Endodermal cell (in vitro differentiated cells): ENCODE measurements at regions not wholly inside any gene's neighbourhood (a gene's known extent, or its start where the extent isn't known, plus 50 kb on each side); places are given as distances from the start of the nearest gene placed in this dataset.

ENCODE experiments used
- DNase-seq: peaks from one replicate; pipeline ENCODE4 v3.0.0-alpha.2; 2017
- H3K27ac ChIP-seq: 2 replicates; pipeline ENCODE4 v1.5.1; 2013; ENCODE audit warnings: mild to moderate bottlenecking, low read depth, low read length, moderate library complexity
- H3K27me3 ChIP-seq: 2 replicates; pipeline ENCODE4 v1.6.1; 2013; ENCODE audit warnings: mild to moderate bottlenecking, low read length, moderate library complexity; ENCODE audit not compliant: insufficient read depth, control insufficient read depth, poor library complexity, severe bottlenecking
- H3K36me3 ChIP-seq: 2 replicates; pipeline ENCODE4 v1.7.0; 2013; ENCODE audit warnings: mild to moderate bottlenecking, low read length, moderate library complexity; ENCODE audit not compliant: control insufficient read depth, insufficient read depth
- H3K4me1 ChIP-seq: one replicate; pipeline ENCODE4 v1.7.0; 2013; ENCODE audit warnings: low read length; ENCODE audit not compliant: control insufficient read depth, insufficient read depth
- H3K4me3 ChIP-seq: 2 replicates; pipeline ENCODE4 v1.5.1; 2013; ENCODE audit warnings: mild to moderate bottlenecking, low read length, moderate library complexity
- H3K9ac ChIP-seq: 2 replicates; pipeline ENCODE4 v1.6.1; 2013; ENCODE audit warnings: mild to moderate bottlenecking, low read length, moderate library complexity; ENCODE audit not compliant: poor library complexity, severe bottlenecking; ENCODE audit errors: extremely low read depth
- H3K9me3 ChIP-seq: 2 replicates; pipeline ENCODE4 v1.6.1; 2013; ENCODE audit warnings: mild to moderate bottlenecking, low read length, moderate library complexity; ENCODE audit not compliant: control insufficient read depth
- H3K27ac Mint-ChIP-seq: 2 replicates; pipeline ENCODE4 v1.8.0; 2020; ENCODE audit warnings: mixed read lengths
- H3K27me3 Mint-ChIP-seq: 2 replicates; pipeline ENCODE4 v1.8.0; 2021; ENCODE audit warnings: mild to moderate bottlenecking, mixed read lengths; ENCODE audit not compliant: insufficient read depth
- H3K36me3 Mint-ChIP-seq: 2 replicates; pipeline ENCODE4 v1.8.0; 2020; ENCODE audit warnings: low read depth, mixed read lengths
- H3K4me1 Mint-ChIP-seq: 2 replicates; pipeline ENCODE4 v1.8.0; 2020; ENCODE audit warnings: mixed read lengths
- H3K4me3 Mint-ChIP-seq: 2 replicates; pipeline ENCODE4 v1.8.0; 2020; ENCODE audit warnings: mild to moderate bottlenecking, moderate library complexity, mixed read lengths
- H3K9me3 Mint-ChIP-seq: 2 replicates; pipeline ENCODE4 v1.8.0; 2020; ENCODE audit warnings: mild to moderate bottlenecking, mixed read lengths
- WGBS, 2 experiments: methylation state at CpG; one replicate each; pipeline versions ENCODE4 v1.1.5 to v1.1.7; 2013; ENCODE audit warnings: missing lambda C conversion rate in 2 of 2, mixed read lengths in 1 of 2; ENCODE audit not compliant: insufficient coverage in 1 of 2, insufficient read length in 1 of 2; 5-methylcytosine and 5-hydroxymethylcytosine counted together
- TF ChIP-seq, protein P1 (sequence below): fragments of 200-600 bp; sonication (generic); conservative IDR thresholded peaks from 2 replicates; pipeline ENCODE4 v1.5.0; 2021; ENCODE audit warnings: antibody characterized with exemption, mild to moderate bottlenecking

DNA sequence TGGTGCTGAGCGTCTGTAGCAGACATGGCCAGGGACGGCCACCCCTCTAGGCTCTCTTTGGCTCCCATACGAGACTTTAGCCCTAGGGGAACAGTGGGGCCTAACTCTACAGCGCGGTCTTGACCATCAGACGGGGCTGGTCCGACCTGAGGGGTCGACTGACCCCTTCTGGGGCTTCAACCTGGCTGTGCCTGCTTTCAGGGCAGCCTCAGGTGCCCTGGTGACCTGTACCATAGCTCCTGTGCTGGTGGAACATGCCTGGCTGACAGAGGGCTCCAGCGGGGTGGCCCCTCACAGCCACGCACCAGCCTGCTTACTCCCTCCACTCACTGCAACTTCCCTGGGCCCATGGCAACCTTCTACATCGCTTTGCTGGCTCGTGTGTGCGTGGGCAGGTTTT lies 423.4 kb upstream of the SEMA6A start:
- Histone ChIP-seq H3K27me3 (no peaks in the 10 kb centered on the region), H3K36me3 (no peaks in the 10 kb centered on the region), H3K9me3 (peaks cover 8% of the 10 kb centered on the region), H3K9ac (no peak overlapping the region), H3K27ac (no peak overlapping the region), H3K4me1 (no peaks in the 10 kb centered on the region), H3K4me3 (no peak overlapping the region)
- Mint-ChIP-seq H3K4me1 (no peaks in the 10 kb centered on the region), H3K4me3 (no peak overlapping the region), H3K27ac (no peak overlapping the region), H3K27me3 (no peaks in the 10 kb centered on the region), H3K36me3 (no peaks in the 10 kb centered on the region), H3K9me3 (peaks cover 23% of the 10 kb centered on the region)
- 90 to 95% methylated on average over 4 to 13 of the region's 13 CpGs for WGBS, 2 experiments
- TF ChIP-seq, protein P1, sequence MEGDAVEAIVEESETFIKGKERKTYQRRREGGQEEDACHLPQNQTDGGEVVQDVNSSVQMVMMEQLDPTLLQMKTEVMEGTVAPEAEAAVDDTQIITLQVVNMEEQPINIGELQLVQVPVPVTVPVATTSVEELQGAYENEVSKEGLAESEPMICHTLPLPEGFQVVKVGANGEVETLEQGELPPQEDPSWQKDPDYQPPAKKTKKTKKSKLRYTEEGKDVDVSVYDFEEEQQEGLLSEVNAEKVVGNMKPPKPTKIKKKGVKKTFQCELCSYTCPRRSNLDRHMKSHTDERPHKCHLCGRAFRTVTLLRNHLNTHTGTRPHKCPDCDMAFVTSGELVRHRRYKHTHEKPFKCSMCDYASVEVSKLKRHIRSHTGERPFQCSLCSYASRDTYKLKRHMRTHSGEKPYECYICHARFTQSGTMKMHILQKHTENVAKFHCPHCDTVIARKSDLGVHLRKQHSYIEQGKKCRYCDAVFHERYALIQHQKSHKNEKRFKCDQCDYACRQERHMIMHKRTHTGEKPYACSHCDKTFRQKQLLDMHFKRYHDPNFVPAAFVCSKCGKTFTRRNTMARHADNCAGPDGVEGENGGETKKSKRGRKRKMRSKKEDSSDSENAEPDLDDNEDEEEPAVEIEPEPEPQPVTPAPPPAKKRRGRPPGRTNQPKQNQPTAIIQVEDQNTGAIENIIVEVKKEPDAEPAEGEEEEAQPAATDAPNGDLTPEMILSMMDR: no peak
- DNase-seq: no peak

DNA sequence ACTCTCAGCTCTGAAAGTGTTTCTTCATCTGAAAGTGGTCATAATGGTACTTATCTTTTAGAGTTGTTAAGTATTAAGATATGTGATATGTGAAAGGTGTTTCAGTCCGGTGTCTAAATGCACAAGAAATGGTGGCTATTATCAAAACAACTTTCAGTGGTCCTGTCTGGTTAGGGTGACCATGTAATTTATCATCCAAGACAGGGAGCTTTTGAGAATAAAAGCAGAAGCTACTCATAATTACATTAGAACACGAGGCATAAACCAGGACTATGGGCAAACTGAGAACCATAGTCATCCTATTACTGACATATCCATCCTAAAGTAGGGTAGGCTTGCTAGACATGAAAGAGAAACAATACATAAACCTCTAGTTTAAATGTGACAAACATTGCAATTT lies 418.1 kb upstream of the SEMA6A start:
- no peaks in the 10 kb centered on the region for H3K27me3 ChIP-seq
- no peaks in the 10 kb centered on the region for H3K4me1 ChIP-seq
- H3K36me3 Mint-ChIP-seq: no peaks in the 10 kb centered on the region
- H3K4me3 ChIP-seq: no peak overlapping the region
- 57 to 90% methylated on average over 1 to 2 of the region's 2 CpGs for WGBS, 2 experiments
- H3K4me3 Mint-ChIP-seq: no peak overlapping the region
- no peaks in the 10 kb centered on the region for H3K36me3 ChIP-seq
- no peak overlapping the region for H3K9ac ChIP-seq
- no peak overlapping the region for H3K27ac ChIP-seq
- no peak for DNase-seq
- H3K9me3 ChIP-seq: no peaks in the 10 kb centered on the region
- no peaks in the 10 kb centered on the region for H3K9me3 Mint-ChIP-seq
- TF ChIP-seq, protein P1: no peak
- peaks cover 6% of the 10 kb centered on the region for H3K4me1 Mint-ChIP-seq
- no peak overlapping the region for H3K27ac Mint-ChIP-seq
- H3K27me3 Mint-ChIP-seq: no peaks in the 10 kb centered on the region

DNA sequence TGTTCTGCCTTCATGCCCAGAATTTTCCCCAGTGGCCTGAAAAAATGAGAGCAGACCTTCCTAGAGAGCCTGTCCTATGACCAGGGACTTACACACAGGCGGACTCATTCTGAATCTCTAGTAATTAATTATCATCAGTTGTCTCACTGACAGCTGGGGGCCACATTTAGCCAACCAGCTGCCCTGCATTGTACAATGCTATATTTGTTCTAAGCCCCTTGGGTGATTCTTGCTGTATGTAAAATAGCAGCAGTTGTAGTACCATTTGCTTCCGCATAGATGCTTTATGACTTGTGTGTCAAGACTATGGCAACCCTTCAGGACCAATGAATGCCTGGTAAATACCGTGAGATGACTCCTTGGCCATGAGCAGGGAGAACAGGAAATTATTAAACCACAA lies 415.4 kb upstream of the SEMA6A start:
- Mint-ChIP-seq H3K36me3 (no peaks in the 10 kb centered on the region), H3K27me3 (no peaks in the 10 kb centered on the region), H3K9me3 (peaks cover 6% of the 10 kb centered on the region), H3K27ac (no peak overlapping the region), H3K4me3 (no peak overlapping the region), H3K4me1 (peaks cover 6% of the 10 kb centered on the region)
- WGBS, 2 experiments: 80 to 93% methylated on average over 3 of the region's 3 CpGs
- H3K27me3 ChIP-seq: no peaks in the 10 kb centered on the region
- no peaks in the 10 kb centered on the region for H3K4me1 ChIP-seq
- H3K9me3 ChIP-seq: peaks cover 4% of the 10 kb centered on the region
- TF ChIP-seq, protein P1: no peak
- H3K36me3 ChIP-seq: no peaks in the 10 kb centered on the region
- peak overlapping the region; percentile 40 for H3K27ac ChIP-seq
- no peak for DNase-seq
- H3K9ac ChIP-seq: no peak overlapping the region
- H3K4me3 ChIP-seq: no peak overlapping the region
